GM23338 (cell line): ENCODE measurements at regions not wholly inside any gene's neighbourhood (a gene's known extent, or its start where the extent isn't known, plus 50 kb on each side); places are given as distances from the start of the nearest gene placed in this dataset.

Experiments
- CREB1 ChIP-seq: fragments of 250-450 bp; sonication (Bioruptor Pico); IDR thresholded peaks from 2 replicates; pipeline ENCODE4 v1.5.0; 2020; ENCODE audit warnings: low read depth, mild to moderate bottlenecking, moderate library complexity
- EZH2 ChIP-seq: fragments of 200-600 bp; sonication (generic); IDR thresholded peaks from one replicate; pipeline ENCODE4 v1.8.0; 2017; ENCODE audit warnings: antibody characterized with exemption, mild to moderate bottlenecking, low read depth; ENCODE audit not compliant: unreplicated experiment
- EZH2phosphoT487 ChIP-seq: fragments of 200-600 bp; sonication (generic); IDR thresholded peaks from one replicate; pipeline ENCODE4 v1.8.1; 2018; ENCODE audit warnings: antibody characterized with exemption; ENCODE audit not compliant: unreplicated experiment
- POLR2AphosphoS5 ChIP-seq: IDR thresholded peaks from 2 replicates; pipeline ENCODE4 v1.6.1; 2016; ENCODE audit warnings: antibody characterized with exemption, low read depth
- ZNF114 ChIP-seq: fragments of 250-450 bp; sonication (Bioruptor Pico); IDR thresholded peaks from 2 replicates; pipeline ENCODE4 v1.5.0; 2020; ENCODE audit warnings: mild to moderate bottlenecking, moderate library complexity
- ZNF331 ChIP-seq: fragments of 250-450 bp; sonication (Bioruptor Pico); IDR thresholded peaks from 2 replicates; pipeline ENCODE4 v1.5.0; 2020; ENCODE audit warnings: low read depth, mild to moderate bottlenecking, moderate library complexity
- TF ChIP-seq, protein P1 (sequence below), 2 experiments: fragments of 200-600 bp in 1 of 2; sonication (generic) in 1 of 2; conservative IDR thresholded peaks; 2 replicates each; pipeline versions ENCODE4 v1.5.1 to v1.6.1; 2016 to 2017; ENCODE audit warnings: antibody characterized with exemption in 2 of 2, low read depth in 2 of 2, mild to moderate bottlenecking in 2 of 2, moderate library complexity in 1 of 2
- TF ChIP-seq, protein P2 (sequence below): IDR thresholded peaks from 2 replicates; pipeline ENCODE4 v1.6.1; 2016; ENCODE audit warnings: antibody characterized with exemption
- TF ChIP-seq, protein P3 (sequence below): IDR thresholded peaks from one replicate; pipeline ENCODE4 v1.6.1; 2018; ENCODE audit warnings: antibody characterized with exemption; ENCODE audit not compliant: unreplicated experiment

GRCh38 chr5:1748271-1748670 lies 51.4 kb downstream of the MRPL36 start:
- TF ChIP-seq, protein P1, sequence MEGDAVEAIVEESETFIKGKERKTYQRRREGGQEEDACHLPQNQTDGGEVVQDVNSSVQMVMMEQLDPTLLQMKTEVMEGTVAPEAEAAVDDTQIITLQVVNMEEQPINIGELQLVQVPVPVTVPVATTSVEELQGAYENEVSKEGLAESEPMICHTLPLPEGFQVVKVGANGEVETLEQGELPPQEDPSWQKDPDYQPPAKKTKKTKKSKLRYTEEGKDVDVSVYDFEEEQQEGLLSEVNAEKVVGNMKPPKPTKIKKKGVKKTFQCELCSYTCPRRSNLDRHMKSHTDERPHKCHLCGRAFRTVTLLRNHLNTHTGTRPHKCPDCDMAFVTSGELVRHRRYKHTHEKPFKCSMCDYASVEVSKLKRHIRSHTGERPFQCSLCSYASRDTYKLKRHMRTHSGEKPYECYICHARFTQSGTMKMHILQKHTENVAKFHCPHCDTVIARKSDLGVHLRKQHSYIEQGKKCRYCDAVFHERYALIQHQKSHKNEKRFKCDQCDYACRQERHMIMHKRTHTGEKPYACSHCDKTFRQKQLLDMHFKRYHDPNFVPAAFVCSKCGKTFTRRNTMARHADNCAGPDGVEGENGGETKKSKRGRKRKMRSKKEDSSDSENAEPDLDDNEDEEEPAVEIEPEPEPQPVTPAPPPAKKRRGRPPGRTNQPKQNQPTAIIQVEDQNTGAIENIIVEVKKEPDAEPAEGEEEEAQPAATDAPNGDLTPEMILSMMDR (conservative IDR thresholded peaks at IDR 0.05; ENCODE audit: low read depth in 2 of 2) = no peak
- TF ChIP-seq, protein P2, sequence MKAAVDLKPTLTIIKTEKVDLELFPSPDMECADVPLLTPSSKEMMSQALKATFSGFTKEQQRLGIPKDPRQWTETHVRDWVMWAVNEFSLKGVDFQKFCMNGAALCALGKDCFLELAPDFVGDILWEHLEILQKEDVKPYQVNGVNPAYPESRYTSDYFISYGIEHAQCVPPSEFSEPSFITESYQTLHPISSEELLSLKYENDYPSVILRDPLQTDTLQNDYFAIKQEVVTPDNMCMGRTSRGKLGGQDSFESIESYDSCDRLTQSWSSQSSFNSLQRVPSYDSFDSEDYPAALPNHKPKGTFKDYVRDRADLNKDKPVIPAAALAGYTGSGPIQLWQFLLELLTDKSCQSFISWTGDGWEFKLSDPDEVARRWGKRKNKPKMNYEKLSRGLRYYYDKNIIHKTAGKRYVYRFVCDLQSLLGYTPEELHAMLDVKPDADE = no peak
- TF ChIP-seq POLR2AphosphoS5 (no peak), EZH2phosphoT487 (no peak), ZNF331 (CRISPR knock-in tag) (no peak), ZNF114 (CRISPR knock-in tag) (no peak), CREB1 (CRISPR knock-in tag) (no peak), EZH2 (no peak)
- TF ChIP-seq, protein P3, sequence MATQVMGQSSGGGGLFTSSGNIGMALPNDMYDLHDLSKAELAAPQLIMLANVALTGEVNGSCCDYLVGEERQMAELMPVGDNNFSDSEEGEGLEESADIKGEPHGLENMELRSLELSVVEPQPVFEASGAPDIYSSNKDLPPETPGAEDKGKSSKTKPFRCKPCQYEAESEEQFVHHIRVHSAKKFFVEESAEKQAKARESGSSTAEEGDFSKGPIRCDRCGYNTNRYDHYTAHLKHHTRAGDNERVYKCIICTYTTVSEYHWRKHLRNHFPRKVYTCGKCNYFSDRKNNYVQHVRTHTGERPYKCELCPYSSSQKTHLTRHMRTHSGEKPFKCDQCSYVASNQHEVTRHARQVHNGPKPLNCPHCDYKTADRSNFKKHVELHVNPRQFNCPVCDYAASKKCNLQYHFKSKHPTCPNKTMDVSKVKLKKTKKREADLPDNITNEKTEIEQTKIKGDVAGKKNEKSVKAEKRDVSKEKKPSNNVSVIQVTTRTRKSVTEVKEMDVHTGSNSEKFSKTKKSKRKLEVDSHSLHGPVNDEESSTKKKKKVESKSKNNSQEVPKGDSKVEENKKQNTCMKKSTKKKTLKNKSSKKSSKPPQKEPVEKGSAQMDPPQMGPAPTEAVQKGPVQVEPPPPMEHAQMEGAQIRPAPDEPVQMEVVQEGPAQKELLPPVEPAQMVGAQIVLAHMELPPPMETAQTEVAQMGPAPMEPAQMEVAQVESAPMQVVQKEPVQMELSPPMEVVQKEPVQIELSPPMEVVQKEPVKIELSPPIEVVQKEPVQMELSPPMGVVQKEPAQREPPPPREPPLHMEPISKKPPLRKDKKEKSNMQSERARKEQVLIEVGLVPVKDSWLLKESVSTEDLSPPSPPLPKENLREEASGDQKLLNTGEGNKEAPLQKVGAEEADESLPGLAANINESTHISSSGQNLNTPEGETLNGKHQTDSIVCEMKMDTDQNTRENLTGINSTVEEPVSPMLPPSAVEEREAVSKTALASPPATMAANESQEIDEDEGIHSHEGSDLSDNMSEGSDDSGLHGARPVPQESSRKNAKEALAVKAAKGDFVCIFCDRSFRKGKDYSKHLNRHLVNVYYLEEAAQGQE = no peak
